Activated T-cell treated with anti-CD3 and anti-CD28 coated beads, Interleukin-2, amount 50 U/mL, for 24 hours (primary cell): ENCODE measurements at regions not wholly inside any gene's neighbourhood (a gene's known extent, or its start where the extent isn't known, plus 50 kb on each side); places are given as distances from the start of the nearest gene placed in this dataset.

Experiments
- DNase-seq: peaks from one replicate; pipeline ENCODE4 v3.0.0-alpha.2; 2020
- H3K27ac Mint-ChIP-seq: 2 replicates; pipeline ENCODE4 v1.8.0; 2020; ENCODE audit warnings: mild to moderate bottlenecking, mixed read lengths
- H3K27me3 Mint-ChIP-seq: 2 replicates; pipeline ENCODE4 v1.8.0; 2020; ENCODE audit warnings: mixed read lengths
- H3K36me3 Mint-ChIP-seq: 2 replicates; pipeline ENCODE4 v1.8.0; 2020; ENCODE audit warnings: low read depth, mixed read lengths
- H3K4me1 Mint-ChIP-seq: 2 replicates; pipeline ENCODE4 v1.8.0; 2020; ENCODE audit warnings: low read depth, mixed read lengths
- H3K4me3 Mint-ChIP-seq: 2 replicates; pipeline ENCODE4 v1.8.0; 2020; ENCODE audit warnings: mild to moderate bottlenecking, moderate library complexity, mixed read lengths
- H3K9me3 Mint-ChIP-seq: 2 replicates; pipeline ENCODE4 v1.8.0; 2020; ENCODE audit warnings: mixed read lengths

- Mint-ChIP-seq H3K9me3 (no peaks in the 10 kb centered on the region), H3K36me3 (no peaks in the 10 kb centered on the region), H3K27ac (no peak overlapping the region), H3K27me3 (peaks cover 4% of the 10 kb centered on the region), H3K4me3 (no peak overlapping the region), H3K4me1 (no peaks in the 10 kb centered on the region)
- DNase-seq = no peak
These were observed 204.8 kb upstream of the PIK3R1 start for GRCh38 chr5:68010740-68011139.

GRCh38 chr5:68007451-68007850, 208.1 kb upstream of the PIK3R1 start:
- Mint-ChIP-seq H3K27me3 (peaks cover 4% of the 10 kb centered on the region), H3K4me1 (no peaks in the 10 kb centered on the region), H3K9me3 (no peaks in the 10 kb centered on the region), H3K4me3 (no peak overlapping the region), H3K27ac (no peak overlapping the region), H3K36me3 (no peaks in the 10 kb centered on the region)
- DNase-seq = no peak

GRCh38 chr5:68002836-68003235, 212.7 kb upstream of the PIK3R1 start:
- no peak for DNase-seq
- Mint-ChIP-seq H3K9me3 (no peaks in the 10 kb centered on the region), H3K27ac (no peak overlapping the region), H3K27me3 (no peaks in the 10 kb centered on the region), H3K4me3 (no peak overlapping the region), H3K4me1 (no peaks in the 10 kb centered on the region), H3K36me3 (no peaks in the 10 kb centered on the region)

GRCh38 chr5:68000805-68001204, 214.8 kb upstream of the PIK3R1 start:
- no peak for DNase-seq
- no peaks in the 10 kb centered on the region for H3K9me3 Mint-ChIP-seq
- H3K36me3 Mint-ChIP-seq = no peaks in the 10 kb centered on the region
- H3K27ac Mint-ChIP-seq = no peak overlapping the region
- no peaks in the 10 kb centered on the region for H3K27me3 Mint-ChIP-seq
- no peak overlapping the region for H3K4me3 Mint-ChIP-seq
- no peaks in the 10 kb centered on the region for H3K4me1 Mint-ChIP-seq

- Mint-ChIP-seq H3K36me3 (no peaks in the 10 kb centered on the region), H3K27ac (no peak overlapping the region), H3K4me3 (no peak overlapping the region), H3K4me1 (no peaks in the 10 kb centered on the region), H3K9me3 (no peaks in the 10 kb centered on the region), H3K27me3 (no peaks in the 10 kb centered on the region)
- DNase-seq = no peak
These were observed 216.2 kb upstream of the PIK3R1 start for GRCh38 chr5:67999391-67999790.

GRCh38 chr5:67998709-67999261, 216.8 kb upstream of the PIK3R1 start:
- Mint-ChIP-seq H3K27me3 (no peaks in the 10 kb centered on the region), H3K36me3 (no peaks in the 10 kb centered on the region), H3K4me3 (no peak overlapping the region), H3K27ac (no peak overlapping the region), H3K4me1 (no peaks in the 10 kb centered on the region), H3K9me3 (no peaks in the 10 kb centered on the region)
- DNase-seq = no peak

- Mint-ChIP-seq H3K4me1 (no peaks in the 10 kb centered on the region), H3K4me3 (no peak overlapping the region), H3K27me3 (no peaks in the 10 kb centered on the region), H3K27ac (no peak overlapping the region), H3K36me3 (no peaks in the 10 kb centered on the region), H3K9me3 (no peaks in the 10 kb centered on the region)
- no peak for DNase-seq
These were observed 217.6 kb upstream of the PIK3R1 start for GRCh38 chr5:67997892-67998457.

GRCh38 chr5:67997148-67997547, 218.4 kb upstream of the PIK3R1 start:
- no peaks in the 10 kb centered on the region for H3K36me3 Mint-ChIP-seq
- H3K4me3 Mint-ChIP-seq = no peak overlapping the region
- no peaks in the 10 kb centered on the region for H3K9me3 Mint-ChIP-seq
- no peak overlapping the region for H3K27ac Mint-ChIP-seq
- H3K27me3 Mint-ChIP-seq = no peaks in the 10 kb centered on the region
- DNase-seq = no peak
- H3K4me1 Mint-ChIP-seq = no peaks in the 10 kb centered on the region

GRCh38 chr5:67996596-67996995, 219.0 kb upstream of the PIK3R1 start:
- H3K36me3 Mint-ChIP-seq = no peaks in the 10 kb centered on the region
- no peak for DNase-seq

GRCh38 chr5:67992923-67993322, 222.6 kb upstream of the PIK3R1 start:
- no peaks in the 10 kb centered on the region for H3K4me1 Mint-ChIP-seq
- no peaks in the 10 kb centered on the region for H3K36me3 Mint-ChIP-seq
- H3K27ac Mint-ChIP-seq = no peak overlapping the region
- H3K9me3 Mint-ChIP-seq = no peaks in the 10 kb centered on the region
- no peak overlapping the region for H3K4me3 Mint-ChIP-seq
- H3K27me3 Mint-ChIP-seq = peaks cover 4% of the 10 kb centered on the region
- no peak for DNase-seq

More at GRCh38 chr5:67996596-67996995, 219.0 kb upstream of the PIK3R1 start:
- Mint-ChIP-seq H3K27ac (no peak overlapping the region), H3K9me3 (no peaks in the 10 kb centered on the region), H3K4me3 (no peak overlapping the region), H3K27me3 (no peaks in the 10 kb centered on the region), H3K4me1 (no peaks in the 10 kb centered on the region)

- DNase-seq = no peak
- no peaks in the 10 kb centered on the region for H3K36me3 Mint-ChIP-seq
- H3K4me1 Mint-ChIP-seq = no peaks in the 10 kb centered on the region
- no peak overlapping the region for H3K27ac Mint-ChIP-seq
- no peak overlapping the region for H3K4me3 Mint-ChIP-seq
- no peaks in the 10 kb centered on the region for H3K9me3 Mint-ChIP-seq
- H3K27me3 Mint-ChIP-seq = peaks cover 4% of the 10 kb centered on the region
These were observed 226.1 kb upstream of the PIK3R1 start for GRCh38 chr5:67989456-67989855.

GRCh38 chr5:67986761-67987160, 228.8 kb upstream of the PIK3R1 start:
- no peaks in the 10 kb centered on the region for H3K36me3 Mint-ChIP-seq
- H3K27ac Mint-ChIP-seq = no peak overlapping the region
- peaks cover 7% of the 10 kb centered on the region for H3K4me1 Mint-ChIP-seq
- peaks cover 4% of the 10 kb centered on the region for H3K27me3 Mint-ChIP-seq
- no peak overlapping the region for H3K4me3 Mint-ChIP-seq
- no peak for DNase-seq
- H3K9me3 Mint-ChIP-seq = no peaks in the 10 kb centered on the region

GRCh38 chr5:67985686-67986387, 229.7 kb upstream of the PIK3R1 start:
- H3K9me3 Mint-ChIP-seq = no peaks in the 10 kb centered on the region
- DNase-seq = no peak
- H3K4me3 Mint-ChIP-seq = no peak overlapping the region
- H3K4me1 Mint-ChIP-seq = peaks cover 7% of the 10 kb centered on the region
- H3K27ac Mint-ChIP-seq = no peak overlapping the region
- H3K27me3 Mint-ChIP-seq = peaks cover 4% of the 10 kb centered on the region
- H3K36me3 Mint-ChIP-seq = no peaks in the 10 kb centered on the region

- Mint-ChIP-seq H3K36me3 (no peaks in the 10 kb centered on the region), H3K4me1 (peaks cover 7% of the 10 kb centered on the region), H3K9me3 (no peaks in the 10 kb centered on the region), H3K4me3 (no peak overlapping the region), H3K27me3 (peaks cover 4% of the 10 kb centered on the region), H3K27ac (no peak overlapping the region)
- DNase-seq = no peak
These were observed 231.0 kb upstream of the PIK3R1 start for GRCh38 chr5:67984546-67984945.

- no peak overlapping the region for H3K27ac Mint-ChIP-seq
- H3K4me1 Mint-ChIP-seq = peaks cover 7% of the 10 kb centered on the region
- no peaks in the 10 kb centered on the region for H3K9me3 Mint-ChIP-seq
- no peaks in the 10 kb centered on the region for H3K36me3 Mint-ChIP-seq
- no peak overlapping the region for H3K4me3 Mint-ChIP-seq
- no peak for DNase-seq
- no peaks in the 10 kb centered on the region for H3K27me3 Mint-ChIP-seq
These were observed 232.1 kb upstream of the PIK3R1 start for GRCh38 chr5:67983251-67984110.
